Keratinocyte (primary cell): ENCODE measurements at regions not wholly inside any gene's neighbourhood (a gene's known extent, or its start where the extent isn't known, plus 50 kb on each side); places are given as distances from the start of the nearest gene placed in this dataset.

Experiments used
- CTCF ChIP-seq, 3 experiments: IDR thresholded peaks in 1 of 3; conservative IDR thresholded peaks in 1 of 3; optimal IDR thresholded peaks in 1 of 3; 2 replicates in 2 of 3; 3 replicates in 1 of 3; pipeline versions ENCODE3 to v1.5.1; 2011; ENCODE audit warnings: low read length in 3 of 3, mild to moderate bottlenecking in 3 of 3, moderate library complexity in 2 of 3, control low read depth in 1 of 3, inconsistent platforms in 1 of 3; ENCODE audit not compliant: insufficient read depth in 2 of 3; ENCODE audit errors: extremely low read depth in 1 of 3
- EZH2 ChIP-seq: IDR thresholded peaks from one replicate; pipeline ENCODE4 v1.6.1; 2012; ENCODE audit warnings: inconsistent platforms, mild to moderate bottlenecking, low read length, moderate library complexity

GRCh38 chr6:170132561-170132991, 158.3 kb downstream of the DLL1 start:
- no peak for TF ChIP-seq CTCF (optimal IDR thresholded peaks at IDR 0.05 in 1 of 3, IDR thresholded peaks at IDR 0.05 in 1 of 3, conservative IDR thresholded peaks at IDR 0.05 in 1 of 3; ENCODE audit: extremely low read depth in 1 of 3, insufficient read depth in 2 of 3, low read length in 3 of 3)
- TF ChIP-seq EZH2: no peak
